Motor neuron (in vitro differentiated cells): ENCODE measurements at regions not wholly inside any gene's neighbourhood (a gene's known extent, or its start where the extent isn't known, plus 50 kb on each side); places are given as distances from the start of the nearest gene placed in this dataset.

Experiments used
- ATAC-seq, 8 experiments: fragments of 200-7000 bp; cut with Tn5 transposase; replicated peaks in 6 of 8; 2 replicates each; pipeline ENCODE4 v1.8.0; 2021; ENCODE audit warnings: mild to moderate bottlenecking in 8 of 8, moderate library complexity in 8 of 8
- H3K27ac ChIP-seq, 2 donors: fragments of 250-450 bp; sonication (Bioruptor Pico); 2 replicates each; pipeline ENCODE4 v1.9.0; 2021; ENCODE audit warnings: antibody characterized with exemption in 2 of 2, mild to moderate bottlenecking in 2 of 2, moderate library complexity in 1 of 2
- H3K4me1 ChIP-seq, 2 donors: fragments of 250-450 bp; sonication (Bioruptor Pico); replicated peaks in 1 of 2; 2 replicates each; pipeline ENCODE4 v1.6.1; 2021; ENCODE audit warnings: antibody characterized with exemption in 2 of 2, mild to moderate bottlenecking in 2 of 2, moderate library complexity in 1 of 2
- H3K4me3 ChIP-seq, 5 donors: fragments of 250-450 bp; sonication (Bioruptor Pico); 2 replicates each; pipeline ENCODE4 v1.9.0; 2021; ENCODE audit warnings: antibody characterized with exemption in 5 of 5, mild to moderate bottlenecking in 5 of 5, moderate library complexity in 4 of 5
- WGBS, 10 experiments: fragments of 450-650 bp; shearing (Covaris generic); methylation state at CpG; one replicate each; pipeline ENCODE4 v1.0.0; 2022; 5-methylcytosine and 5-hydroxymethylcytosine counted together
- in situ Hi-C, 9 experiments: fragments of 400-800 bp; cut with MboI; loops; one replicate each; pipeline ENCODE4 v1.15.0; 2021; ENCODE audit warnings: low sequenced_read_pairs in 9 of 9, low pct_unique_long_range_greater_than_20kb in 2 of 9; ENCODE audit not compliant: unreplicated experiment in 9 of 9

DNA sequence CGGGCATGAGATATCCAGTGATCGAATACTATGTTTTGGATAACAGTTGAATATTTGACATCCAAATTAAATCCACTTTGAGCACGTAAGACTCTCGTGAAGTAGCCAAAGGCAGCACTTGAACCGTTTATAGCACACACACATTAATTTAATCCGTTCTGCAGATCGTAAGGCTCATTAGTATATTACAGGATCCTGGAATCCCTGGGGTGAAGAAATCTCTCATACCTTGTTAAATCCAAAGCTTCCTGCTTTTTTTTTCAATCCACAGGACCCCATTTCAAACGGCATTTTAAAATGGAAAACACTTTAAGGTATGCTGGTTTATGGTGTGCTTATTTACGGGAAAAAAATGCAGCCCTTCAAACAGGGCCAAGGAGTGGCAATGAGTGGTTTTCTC, 158.4 kb upstream of the ADARB2 start:
- H3K4me1 ChIP-seq: peaks cover 0 to 22% of the 10 kb centered on the region in 2 donors
- no peak overlapping the region for H3K27ac ChIP-seq
- ATAC-seq: no peak
- no peak overlapping the region for H3K4me3 ChIP-seq
- in situ Hi-C loops: no loop called here
- 0 to 100% (median 75%) methylated on average over 3 to 9 of the region's 9 CpGs for WGBS, 10 experiments

DNA sequence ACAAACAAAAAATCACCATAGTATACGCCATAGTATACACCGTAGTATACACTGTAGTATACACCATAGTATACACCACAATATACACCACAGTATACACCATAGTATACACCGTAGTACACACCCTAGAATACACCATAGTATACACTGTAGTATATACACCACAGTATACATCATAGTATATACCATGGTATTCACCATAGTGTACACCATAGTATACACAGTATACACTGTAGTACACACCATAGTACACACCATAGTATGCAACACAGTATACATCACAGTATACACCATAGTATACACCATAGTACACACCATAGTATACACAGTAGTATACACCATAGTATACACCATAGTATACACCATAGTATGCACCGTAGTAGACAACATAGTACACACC, 157.6 kb upstream of the ADARB2 start:
- Histone ChIP-seq H3K27ac (no peak overlapping the region), H3K4me3 (no peak overlapping the region), H3K4me1 (peaks cover 0 to 22% of the 10 kb centered on the region in 2 donors)
- WGBS, 10 experiments: 26 to 100% (median 63%) methylated on average over 1 to 4 of the region's 4 CpGs; no CpG with 5 or more reads in 3 of the 10 experiments
- ATAC-seq: no peak
- in situ Hi-C loops: no loop called here

DNA sequence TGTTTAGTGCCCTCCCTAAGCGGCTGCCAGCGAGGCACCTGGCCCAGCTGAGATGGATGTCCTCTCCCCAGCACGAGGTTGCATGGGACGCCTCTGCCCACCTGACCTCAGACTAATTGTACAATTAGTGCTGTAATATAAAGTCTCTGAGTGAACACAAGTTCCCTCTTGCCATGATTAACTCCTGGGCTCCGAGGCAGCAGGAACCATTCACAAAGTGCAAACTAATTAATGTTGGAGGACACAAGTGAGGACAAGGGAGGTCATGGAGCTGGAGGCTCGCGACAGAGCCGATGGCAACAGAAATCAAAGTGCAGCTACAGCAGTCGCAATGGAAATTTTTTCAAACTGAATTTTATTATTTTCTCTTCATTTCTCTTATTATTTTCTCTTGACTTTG, 156.6 kb upstream of the ADARB2 start:
- peak in 5 of 8 experiments; percentile 12 to 75 (median 42) for ATAC-seq
- Histone ChIP-seq H3K27ac (no peak overlapping the region), H3K4me3 (no peak overlapping the region), H3K4me1 (peaks cover 0 to 22% of the 10 kb centered on the region in 2 donors)
- in situ Hi-C loops: no loop called here
- 20 to 71% (median 43%) methylated on average over 1 to 8 of the region's 9 CpGs; no CpG with 5 or more reads in 2 of the 10 experiments for WGBS, 10 experiments

DNA sequence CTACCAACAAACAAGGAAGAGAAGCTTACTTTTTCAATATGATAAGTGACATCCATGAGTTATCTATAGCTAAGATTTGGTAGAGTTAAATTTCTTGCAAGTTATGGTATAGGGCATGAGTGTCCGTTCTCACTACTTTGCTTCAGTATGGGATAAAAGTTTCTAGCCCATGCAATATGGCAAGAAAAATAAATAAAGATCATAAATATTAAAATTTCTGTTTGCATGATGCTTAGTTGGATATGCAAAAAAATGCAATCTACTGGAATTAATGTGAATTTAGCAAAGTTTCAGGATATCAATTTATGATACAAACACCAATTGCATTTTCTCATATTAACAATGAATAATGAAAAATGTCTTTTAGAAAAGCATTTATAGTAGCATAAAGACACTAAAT, 148.7 kb upstream of the ADARB2 start:
- H3K4me3 ChIP-seq: no peak overlapping the region
- in situ Hi-C loops: no loop called here
- 0 to 88% (median 50%) methylated on average over 1 of the region's 1 CpG; no CpG with 5 or more reads in 2 of the 10 experiments for WGBS, 10 experiments
- H3K27ac ChIP-seq: no peak overlapping the region
- no peak for ATAC-seq
- no peaks in the 10 kb centered on the region for H3K4me1 ChIP-seq

DNA sequence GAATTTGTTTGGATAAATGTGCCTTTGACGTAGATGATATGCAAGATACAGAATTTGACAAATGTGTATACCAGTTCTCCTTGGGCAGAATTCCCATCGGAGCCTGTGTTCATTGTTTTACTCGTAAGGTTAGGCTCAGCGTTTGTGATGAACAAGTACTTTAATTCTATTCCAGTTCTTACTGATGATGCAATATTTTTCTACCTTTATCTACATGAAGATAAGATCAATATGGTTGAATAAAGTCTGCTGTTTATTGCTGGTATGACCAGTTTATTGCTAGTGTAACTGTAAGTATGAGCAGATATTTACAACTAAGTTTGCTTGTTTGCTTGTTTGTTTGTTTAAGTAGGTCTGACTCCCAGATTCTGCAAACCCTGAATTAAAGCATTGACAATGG, 145.4 kb upstream of the ADARB2 start:
- ATAC-seq: no peak
- in situ Hi-C loops: no loop called here
- WGBS, 10 experiments: 20 to 100% (median 88%) methylated on average over 1 to 4 of the region's 4 CpGs; no CpG with 5 or more reads in 2 of the 10 experiments
- H3K4me1 ChIP-seq: no peaks in the 10 kb centered on the region
- H3K4me3 ChIP-seq: no peak overlapping the region
- H3K27ac ChIP-seq: no peak overlapping the region

DNA sequence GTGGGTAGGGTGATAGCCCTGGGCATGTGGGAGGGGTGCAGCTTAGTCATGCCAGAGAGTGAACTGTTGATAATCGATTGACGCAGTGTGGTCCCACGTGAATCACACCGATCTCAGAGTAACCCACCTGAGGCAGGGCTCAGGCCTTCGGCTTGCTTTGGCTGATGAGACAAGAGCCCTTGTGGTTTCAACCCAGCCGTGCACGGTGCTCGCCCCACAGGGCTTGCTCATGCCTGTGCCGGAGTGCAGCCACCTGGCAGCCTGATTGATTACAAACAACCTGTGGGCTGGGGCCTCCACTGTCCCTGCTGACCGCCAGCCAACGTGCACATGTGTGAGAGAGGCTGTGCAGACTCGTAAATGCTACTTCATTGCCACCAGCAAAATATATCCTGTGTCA, 144.9 kb upstream of the ADARB2 start:
- Histone ChIP-seq H3K4me1 (no peaks in the 10 kb centered on the region), H3K27ac (no peak overlapping the region), H3K4me3 (no peak overlapping the region)
- in situ Hi-C loops: no loop called here
- ATAC-seq: peak in 3 of 8 experiments; percentile 55 to 85 (median 84)
- 19 to 100% (median 84%) methylated on average over 2 to 6 of the region's 12 CpGs; no CpG with 5 or more reads in 5 of the 10 experiments for WGBS, 10 experiments

DNA sequence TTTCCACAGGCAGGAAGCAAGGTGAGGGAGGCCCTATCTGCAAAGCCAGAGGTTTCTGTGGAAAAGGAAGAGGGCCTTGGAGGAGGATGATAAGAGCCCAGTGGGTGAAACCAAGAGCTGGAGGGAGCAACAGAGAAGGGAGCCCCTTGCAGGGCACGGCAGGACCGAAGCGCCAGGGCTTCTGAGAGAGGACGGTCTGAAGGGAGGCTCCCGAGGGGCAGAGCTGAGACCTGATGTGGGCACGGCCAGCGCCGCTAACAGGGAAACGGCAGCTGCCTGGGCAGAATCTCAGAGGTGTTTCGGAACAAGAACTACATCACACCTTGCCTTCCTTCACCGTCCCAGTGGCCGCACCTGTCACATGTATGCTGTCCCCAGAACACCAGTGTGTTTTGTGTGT, 144.3 kb upstream of the ADARB2 start:
- WGBS, 10 experiments: 0 to 87% (median 84%) methylated on average over 2 to 11 of the region's 12 CpGs; no CpG with 5 or more reads in 5 of the 10 experiments
- in situ Hi-C loops: no loop called here
- ATAC-seq: no peak
- Histone ChIP-seq H3K27ac (no peak overlapping the region), H3K4me3 (no peak overlapping the region), H3K4me1 (no peaks in the 10 kb centered on the region)

DNA sequence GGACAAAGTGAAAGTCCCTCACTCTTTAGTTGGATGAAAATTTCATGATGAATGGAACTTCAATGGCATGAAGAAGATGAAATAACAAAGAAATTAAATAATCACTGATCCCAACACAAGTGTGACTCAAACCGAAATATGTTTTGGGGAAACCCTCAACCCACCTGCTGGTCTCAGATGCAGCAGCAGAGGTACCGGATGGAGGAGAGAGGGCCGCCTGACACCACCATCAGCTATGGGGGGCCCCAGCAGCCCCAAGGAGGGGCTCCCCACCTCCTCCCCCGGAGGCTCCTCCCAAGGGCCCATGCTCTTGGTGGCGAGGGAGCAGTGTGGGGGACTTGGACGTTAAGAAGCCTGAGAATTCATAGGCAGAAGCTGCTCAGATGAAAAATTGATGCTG, 137.2 kb upstream of the ADARB2 start:
- 83 to 100% (median 88%) methylated on average over 1 to 3 of the region's 6 CpGs; no CpG with 5 or more reads in 6 of the 10 experiments for WGBS, 10 experiments
- H3K4me3 ChIP-seq: no peak overlapping the region
- H3K27ac ChIP-seq: no peak overlapping the region
- in situ Hi-C loops: no loop called here
- no peak for ATAC-seq
- peaks cover 0 to 8% of the 10 kb centered on the region in 2 donors for H3K4me1 ChIP-seq

DNA sequence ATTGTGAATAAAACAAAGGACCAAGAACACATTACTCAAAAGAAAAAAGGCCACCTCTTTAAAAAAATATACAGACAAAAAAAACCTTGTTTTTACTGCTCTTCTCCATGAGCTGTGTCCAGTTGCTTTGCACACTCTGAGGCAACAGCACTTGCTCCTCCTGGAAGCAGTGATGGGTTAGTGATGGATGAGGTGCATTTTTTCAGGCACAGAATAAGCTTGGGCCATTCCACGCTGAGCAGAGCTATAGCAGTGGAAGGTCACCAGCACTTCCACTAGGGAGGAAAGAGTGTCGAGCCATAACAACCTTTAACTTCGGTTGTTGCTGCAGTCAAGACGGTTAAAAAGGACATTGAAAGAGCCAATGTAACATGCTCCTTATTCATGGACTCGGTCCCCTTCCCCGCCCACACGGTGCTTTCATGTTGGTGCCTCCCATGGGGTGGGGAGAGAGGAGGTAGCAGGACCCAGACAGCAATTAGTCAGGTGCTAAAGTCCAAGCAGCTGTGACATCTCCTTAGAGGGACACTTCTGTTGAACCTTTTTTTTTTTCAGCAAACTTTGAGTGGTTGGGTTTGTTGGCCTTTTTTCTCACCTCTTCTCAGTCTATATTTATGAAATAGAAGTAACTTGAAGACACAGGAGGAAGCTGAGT, 136.5 kb upstream of the ADARB2 start:
- no peak overlapping the region for H3K27ac ChIP-seq
- no peak overlapping the region for H3K4me3 ChIP-seq
- WGBS, 10 experiments: 12 to 100% (median 78%) methylated on average over 1 to 7 of the region's 7 CpGs
- ATAC-seq: peak in 5 of 8 experiments; percentile 40 to 99 (median 88)
- peaks cover 0 to 8% of the 10 kb centered on the region in 2 donors for H3K4me1 ChIP-seq
- in situ Hi-C loops: no loop called here

DNA sequence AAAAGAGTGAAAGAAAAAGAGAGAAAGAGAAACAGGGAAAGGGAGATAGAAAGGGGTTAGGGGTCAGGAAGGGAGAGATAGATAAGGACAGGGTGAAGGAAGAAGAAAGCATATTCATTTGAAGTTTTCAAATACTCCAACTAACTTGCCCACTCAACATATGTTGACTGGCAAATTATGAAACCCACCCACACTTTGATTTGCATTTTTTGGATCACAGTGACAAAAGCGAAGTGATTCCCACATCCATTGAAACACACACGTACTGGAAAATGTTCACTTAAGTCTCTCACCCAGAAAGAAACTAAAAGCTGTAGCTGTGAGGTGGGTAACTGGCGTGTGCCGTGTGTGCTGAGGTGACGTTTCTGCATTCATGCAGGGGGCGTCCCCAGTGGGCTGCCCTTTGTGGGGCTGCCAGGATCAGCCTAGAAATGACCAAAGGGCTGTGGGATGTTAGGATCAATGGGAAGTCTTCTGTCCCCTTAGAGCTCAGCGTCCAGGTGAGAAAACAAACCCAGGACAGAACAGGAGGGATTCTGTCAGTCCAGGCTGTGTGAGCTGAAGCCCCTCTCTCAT, 134.9 kb upstream of the ADARB2 start:
- in situ Hi-C loops: no loop called here
- Histone ChIP-seq H3K4me1 (peaks cover 0 to 8% of the 10 kb centered on the region in 2 donors), H3K4me3 (no peak overlapping the region), H3K27ac (no peak overlapping the region)
- 0 to 100% (median 80%) methylated on average over 1 to 5 of the region's 7 CpGs for WGBS, 10 experiments
- no peak for ATAC-seq

DNA sequence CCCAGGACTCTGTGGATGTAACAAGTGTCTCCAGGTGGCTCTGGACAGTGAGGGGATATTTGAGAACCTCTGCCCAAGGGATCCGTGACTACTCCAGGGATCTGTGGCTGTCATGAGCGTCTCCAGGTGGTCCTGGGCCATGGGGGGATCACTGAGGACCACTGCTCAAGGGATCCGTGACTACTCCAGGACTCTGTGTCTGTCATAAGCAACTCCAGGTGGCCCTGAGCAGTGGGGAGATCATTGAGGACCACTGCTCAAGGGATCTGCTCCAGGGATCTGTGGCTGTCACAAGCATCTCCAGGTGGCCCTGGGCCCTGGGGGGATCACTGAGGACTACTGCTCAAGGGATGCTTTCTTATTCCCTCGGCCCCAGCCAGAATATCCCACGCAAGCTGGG, 133.2 kb upstream of the ADARB2 start:
- Histone ChIP-seq H3K4me3 (no peak overlapping the region), H3K4me1 (peaks cover 0 to 8% of the 10 kb centered on the region in 2 donors), H3K27ac (no peak overlapping the region)
- WGBS, 10 experiments: 13 to 77% (median 45%) methylated on average over 1 to 4 of the region's 5 CpGs; no CpG with 5 or more reads in 6 of the 10 experiments
- no peak for ATAC-seq
- in situ Hi-C loops: no loop called here

DNA sequence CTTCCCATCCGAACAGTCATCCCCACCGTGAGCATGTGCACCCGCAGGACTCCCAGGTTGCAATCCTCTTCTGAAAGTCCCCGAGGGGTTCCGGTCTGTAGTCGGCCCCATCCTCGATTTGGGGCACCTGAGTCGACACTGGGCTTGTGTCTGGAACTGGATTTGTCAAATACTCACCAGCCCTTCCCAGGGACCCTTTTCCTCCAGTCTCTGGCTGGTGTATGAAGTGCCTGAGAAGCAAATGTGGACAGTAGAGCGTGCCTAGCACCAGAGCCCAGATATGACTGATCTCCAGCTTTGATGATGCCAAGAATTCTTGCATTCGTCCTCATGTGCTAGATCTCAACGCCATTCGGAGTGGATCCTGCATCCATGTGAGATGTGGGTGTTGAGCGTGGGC, 132.5 kb upstream of the ADARB2 start:
- 30 to 100% (median 80%) methylated on average over 1 to 8 of the region's 13 CpGs; no CpG with 5 or more reads in 5 of the 10 experiments for WGBS, 10 experiments
- H3K4me1 ChIP-seq: peaks cover 0 to 8% of the 10 kb centered on the region in 2 donors
- no peak overlapping the region for H3K4me3 ChIP-seq
- no peak for ATAC-seq
- no peak overlapping the region for H3K27ac ChIP-seq
- in situ Hi-C loops: no loop called here

DNA sequence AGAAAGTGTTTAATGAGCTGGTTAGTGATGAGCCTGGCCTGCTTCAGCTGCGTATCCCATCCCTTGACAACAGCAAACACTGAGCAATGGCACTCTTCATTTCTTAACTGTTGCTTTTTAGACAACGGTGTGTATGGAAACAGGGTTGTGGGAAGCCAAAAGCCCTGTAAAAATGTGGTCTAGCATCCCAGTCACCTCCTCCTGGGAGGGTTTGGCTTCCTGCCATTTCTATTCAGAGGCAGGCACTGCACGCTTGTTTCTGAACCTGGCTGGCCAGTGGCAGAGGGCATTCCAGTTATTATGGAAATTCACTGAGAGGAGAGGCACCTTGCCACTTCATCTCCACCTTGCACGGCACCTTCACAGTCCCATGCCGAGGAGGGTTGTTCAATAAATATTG, 123.0 kb upstream of the ADARB2 start:
- H3K4me3 ChIP-seq: no peak overlapping the region
- in situ Hi-C loops: no loop called here
- H3K4me1 ChIP-seq: peaks cover 13 to 15% of the 10 kb centered on the region in 2 donors
- H3K27ac ChIP-seq: no peak overlapping the region
- peak in 1 of 8 experiments; percentile 50 for ATAC-seq
- WGBS, 10 experiments: 13 to 83% (median 52%) methylated on average over 1 to 4 of the region's 5 CpGs; no CpG with 5 or more reads in 2 of the 10 experiments
